GM12872 (cell line): ENCODE measurements at regions not wholly inside any gene's neighbourhood (a gene's known extent, or its start where the extent isn't known, plus 50 kb on each side); places are given as distances from the start of the nearest gene placed in this dataset.

Source experiments
- TF ChIP-seq, protein P1 (sequence below): IDR thresholded peaks from 3 replicates; pipeline ENCODE4 v1.5.1; 2011; ENCODE audit warnings: low read depth, mild to moderate bottlenecking, low read length, moderate library complexity; ENCODE audit not compliant: insufficient read depth

GRCh38 chr3:157650172-157650571 lies 147.0 kb upstream of the VEPH1 start:
- TF ChIP-seq, protein P1, sequence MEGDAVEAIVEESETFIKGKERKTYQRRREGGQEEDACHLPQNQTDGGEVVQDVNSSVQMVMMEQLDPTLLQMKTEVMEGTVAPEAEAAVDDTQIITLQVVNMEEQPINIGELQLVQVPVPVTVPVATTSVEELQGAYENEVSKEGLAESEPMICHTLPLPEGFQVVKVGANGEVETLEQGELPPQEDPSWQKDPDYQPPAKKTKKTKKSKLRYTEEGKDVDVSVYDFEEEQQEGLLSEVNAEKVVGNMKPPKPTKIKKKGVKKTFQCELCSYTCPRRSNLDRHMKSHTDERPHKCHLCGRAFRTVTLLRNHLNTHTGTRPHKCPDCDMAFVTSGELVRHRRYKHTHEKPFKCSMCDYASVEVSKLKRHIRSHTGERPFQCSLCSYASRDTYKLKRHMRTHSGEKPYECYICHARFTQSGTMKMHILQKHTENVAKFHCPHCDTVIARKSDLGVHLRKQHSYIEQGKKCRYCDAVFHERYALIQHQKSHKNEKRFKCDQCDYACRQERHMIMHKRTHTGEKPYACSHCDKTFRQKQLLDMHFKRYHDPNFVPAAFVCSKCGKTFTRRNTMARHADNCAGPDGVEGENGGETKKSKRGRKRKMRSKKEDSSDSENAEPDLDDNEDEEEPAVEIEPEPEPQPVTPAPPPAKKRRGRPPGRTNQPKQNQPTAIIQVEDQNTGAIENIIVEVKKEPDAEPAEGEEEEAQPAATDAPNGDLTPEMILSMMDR = no peak

DNA sequence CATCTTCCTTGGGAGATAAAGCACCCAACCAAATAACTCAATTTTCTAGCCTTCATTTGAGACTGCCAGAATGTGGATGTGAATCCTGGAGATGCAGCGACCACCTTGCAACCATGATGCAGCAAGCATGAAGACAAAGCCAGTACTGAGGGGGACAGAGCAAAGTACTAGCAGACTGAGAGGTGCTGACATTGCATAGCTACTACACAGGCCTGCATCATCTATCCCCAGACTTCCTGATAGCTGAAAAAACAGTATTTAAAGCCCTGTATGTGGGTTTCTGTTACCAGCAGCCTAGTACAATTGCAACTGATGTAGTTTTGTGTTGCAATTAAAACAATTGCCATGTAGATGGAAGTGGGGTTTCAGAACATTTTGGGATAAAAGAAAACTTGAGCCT lies 146.3 kb upstream of the VEPH1 start:
- TF ChIP-seq, protein P1 = no peak

DNA sequence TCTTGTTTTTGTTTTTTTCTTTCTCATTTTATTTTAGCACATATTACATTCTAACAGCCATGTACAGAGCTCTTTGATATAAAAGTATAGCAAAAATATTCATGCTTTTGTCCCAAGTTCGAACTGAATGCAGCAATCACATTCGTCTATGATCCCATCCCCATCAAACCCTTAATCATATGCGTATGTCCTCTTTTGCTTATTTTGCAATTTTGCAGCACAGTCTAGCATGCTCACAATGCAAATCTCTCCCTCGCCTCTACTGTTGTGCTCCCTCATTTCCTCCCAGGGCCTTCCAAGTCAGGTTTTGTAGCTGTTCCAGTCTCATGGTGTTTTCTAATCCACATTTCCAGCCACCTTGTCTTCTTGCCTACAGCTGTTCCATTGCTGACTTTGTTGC lies 144.6 kb upstream of the VEPH1 start:
- TF ChIP-seq, protein P1 = no peak

- TF ChIP-seq, protein P1 = no peak
Observed at GRCh38 chr3:157639756-157640426, 136.7 kb upstream of the VEPH1 start.

GRCh38 chr3:157637866-157638265 lies 134.7 kb upstream of the VEPH1 start:
- TF ChIP-seq, protein P1 = no peak

- TF ChIP-seq, protein P1 = no peak
Observed at GRCh38 chr3:157633241-157633640, 130.0 kb upstream of the VEPH1 start.

DNA sequence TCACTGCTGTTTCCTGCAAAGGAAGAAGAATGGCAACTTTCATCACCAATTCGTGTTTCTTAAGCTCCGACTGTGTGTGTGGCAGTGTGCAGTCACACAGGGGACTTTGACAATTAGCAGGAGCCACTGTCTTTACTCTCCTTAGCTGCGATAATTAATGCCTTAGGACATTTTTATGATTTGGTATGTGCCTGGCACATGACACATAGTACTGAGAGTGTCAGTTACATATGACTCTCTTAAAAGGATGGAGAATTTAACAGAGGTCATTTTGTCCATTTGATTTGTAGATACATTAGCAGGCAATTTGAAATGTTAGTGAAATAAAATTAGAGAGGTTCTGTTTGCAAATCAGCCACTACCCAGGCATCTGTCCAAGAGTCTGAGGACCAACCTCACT lies 128.9 kb upstream of the VEPH1 start:
- TF ChIP-seq, protein P1 = no peak

DNA sequence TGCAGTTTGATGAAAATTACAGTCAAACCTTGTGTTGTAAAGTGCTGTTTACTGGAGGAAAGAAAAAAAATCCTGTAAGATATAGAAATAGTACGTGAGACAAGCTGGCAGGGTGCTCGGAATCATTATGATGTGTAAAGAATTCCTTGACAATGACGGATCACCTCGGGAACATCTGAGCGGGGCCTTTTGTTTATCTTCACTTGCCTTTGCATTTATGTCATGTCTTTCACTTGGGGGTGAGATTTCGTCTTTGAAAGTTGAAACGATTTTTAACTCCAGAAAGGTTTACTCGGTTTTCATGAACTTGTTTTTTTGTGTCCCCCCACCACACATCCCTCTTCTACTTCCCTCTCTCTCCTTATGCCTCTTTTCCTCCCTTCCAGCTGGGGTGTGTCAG lies 128.3 kb upstream of the VEPH1 start:
- TF ChIP-seq, protein P1 = no peak
